Heart left ventricle (tissue), 16 donors: ENCODE measurements at regions not wholly inside any gene's neighbourhood (a gene's known extent, or its start where the extent isn't known, plus 50 kb on each side); places are given as distances from the start of the nearest gene placed in this dataset.

Experiments used
- ATAC-seq, 4 donors: fragments of 200-7000 bp; cut with Tn5 transposase; one replicate each; pipeline ENCODE4 v1.9.1; 2020 to 2022; ENCODE audit warnings: moderate library complexity in 4 of 4, mild to moderate bottlenecking in 3 of 4, moderate number of reproducible peaks in 1 of 4
- DNase-seq, 5 donors: peaks; one replicate each; pipeline ENCODE4 v3.0.0-alpha.2; 2020
- H3K27ac ChIP-seq, 12 donors: fragments of 200-600 bp; sonication (generic) in 4 of 12; one replicate each; pipeline versions ENCODE4 v1.5.0 to v1.8.0; 2016 to 2022; ENCODE audit warnings: mild to moderate bottlenecking in 2 of 12
- H3K27me3 ChIP-seq, 9 donors: fragments of 200-600 bp; sonication (generic) in 2 of 9; one replicate each; pipeline versions ENCODE4 v1.5.1 to v1.8.0; 2016 to 2022; ENCODE audit warnings: mild to moderate bottlenecking in 3 of 9
- H3K36me3 ChIP-seq, 9 donors: fragments of 200-600 bp; sonication (generic) in 2 of 9; one replicate each; pipeline versions ENCODE4 v1.5.0 to v1.8.0; 2018 to 2022; ENCODE audit warnings: mild to moderate bottlenecking in 2 of 9
- H3K4me1 ChIP-seq, 12 donors: fragments of 200-600 bp; sonication (generic) in 4 of 12; one replicate each; pipeline versions ENCODE4 v1.5.0 to v1.8.0; 2016 to 2022; ENCODE audit warnings: mild to moderate bottlenecking in 3 of 12
- H3K4me3 ChIP-seq, 12 donors: fragments of 200-600 bp; sonication (generic) in 4 of 12; one replicate each; pipeline versions ENCODE4 v1.5.0 to v1.8.0; 2017 to 2022; ENCODE audit warnings: mild to moderate bottlenecking in 9 of 12, moderate library complexity in 4 of 12
- H3K9me3 ChIP-seq, 12 donors: fragments of 200-600 bp; sonication (generic) in 4 of 12; one replicate each; pipeline versions ENCODE4 v1.5.0 to v1.8.0; 2016 to 2022; ENCODE audit warnings: mild to moderate bottlenecking in 1 of 12
- CTCF ChIP-seq, 12 donors: fragments of 200-600 bp; sonication (generic) in 4 of 12; IDR thresholded peaks; one replicate each; pipeline versions ENCODE4 v1.5.0 to v1.8.0; 2018 to 2022; ENCODE audit warnings: antibody characterized with exemption in 12 of 12, mild to moderate bottlenecking in 5 of 12
- POLR2A ChIP-seq, 2 donors: fragments of 450-650 bp; IDR thresholded peaks; one replicate each; pipeline ENCODE4 v1.6.1; 2017; ENCODE audit warnings: antibody characterized with exemption in 2 of 2, mild to moderate bottlenecking in 2 of 2, moderate library complexity in 2 of 2
- WGBS, 4 donors: extraction: QIAGEN DNeasy Blood & Tissue Kit in 2 of 4; methylation state at CpG; one replicate each; pipeline versions ENCODE4 v1.1.5 to v1.1.7; 2013 to 2018; 5-methylcytosine and 5-hydroxymethylcytosine counted together
- intact Hi-C, 10 donors: fragments of 100-400 bp; cut with DNase I; formaldehyde crosslinking; loops; one replicate each; pipeline versions ENCODE4 v1.11.1 to v1.14.2; 2022
- donor health status: ischemic (EF 13 %, LVEDD 7.1; RV severe dilation, severe dysfunction).
- donor health status: healthy with polysubstance abuse.
- donor health status: DM: no; HTN: yes; CAD: no.
- donor health status: DM: no; HTN: no; CAD: no.
- donor health status: ischemic (EF 25% LVEDD 6.9; RV normal size, moderate dysfunction).
- donor health status: ischemic (EF 25% LVEDD 5.7; RV mildly dilated, moderate dysfunction).
- donor health status: healthy.
- donor health status: DM: yes; HTN: yes; CAD: no.
- donor health status: ischemic (EF 35%, LVEDD 5.7; RV mildly dilated, moderate dysfunction).
- donor health status: nonischemic (EF 11% LVEDD 7.7; RV severe dilation, severe dysfunction).
- donor health status: DM: yes; HTN: yes; CAD: no.
- donor health status: PGD.
- donor health status: ischemic (EF 29% LVEDD 5.4; RV normal size, mild dysfunction).
- donor health status: nonischemic (EF 23%, LVEDD 6.1; RV moderate dilation, normal function).

GRCh38 chr9:107142896-107143603 lies 140.0 kb upstream of the RAD23B start:
- Histone ChIP-seq H3K4me3 (no peak overlapping the region), H3K36me3 (no peaks in the 10 kb centered on the region), H3K27ac (no peak overlapping the region), H3K9me3 (no peaks in the 10 kb centered on the region), H3K27me3 (peaks cover 0 to 6% (median 0%) of the 10 kb centered on the region in 9 donors), H3K4me1 (peaks cover 0 to 14% (median 8%) of the 10 kb centered on the region in 12 donors)
- 57 to 78% (median 63%) methylated on average over 5 of the region's 5 CpGs for WGBS, 4 donors
- TF ChIP-seq POLR2A (IDR thresholded peaks at IDR 0.05), result no peak
- no peak for TF ChIP-seq CTCF (IDR thresholded peaks at IDR 0.05)
- peak in 1 of 4 donors; percentile 35 for ATAC-seq
- intact Hi-C loops, result no loop called here
- no peak for DNase-seq

DNA sequence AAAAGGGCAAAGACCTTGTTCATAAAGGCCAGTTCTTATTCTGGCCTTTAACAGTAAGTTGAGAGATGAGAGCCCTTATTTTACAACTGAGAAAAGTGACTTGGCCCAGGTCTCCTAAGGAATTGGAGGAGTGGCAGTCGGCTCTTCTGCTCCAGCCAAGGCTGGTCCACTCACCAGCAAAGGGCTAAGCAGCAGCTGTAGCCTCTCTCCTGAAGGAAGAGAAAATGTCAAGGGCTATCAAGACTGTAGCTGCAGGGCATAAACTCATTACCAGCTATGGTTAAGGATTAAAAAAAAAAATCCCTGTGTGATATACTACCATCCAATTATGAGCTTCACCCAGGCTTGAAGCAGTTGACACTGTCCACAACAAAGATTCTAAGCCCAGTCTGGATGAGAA lies 138.6 kb upstream of the RAD23B start:
- no peak for DNase-seq
- WGBS, 4 donors, result 77 to 86% (median 80%) methylated on average over 1 of the region's 1 CpG
- Histone ChIP-seq H3K36me3 (no peaks in the 10 kb centered on the region), H3K4me3 (no peak overlapping the region), H3K27me3 (no peaks in the 10 kb centered on the region), H3K4me1 (peaks cover 0 to 14% (median 8%) of the 10 kb centered on the region in 12 donors), H3K27ac (no peak overlapping the region), H3K9me3 (no peaks in the 10 kb centered on the region)
- intact Hi-C loops, result no loop called here
- ATAC-seq, result no peak
- no peak for TF ChIP-seq CTCF (IDR thresholded peaks at IDR 0.05)
- no peak for TF ChIP-seq POLR2A (IDR thresholded peaks at IDR 0.05)

DNA sequence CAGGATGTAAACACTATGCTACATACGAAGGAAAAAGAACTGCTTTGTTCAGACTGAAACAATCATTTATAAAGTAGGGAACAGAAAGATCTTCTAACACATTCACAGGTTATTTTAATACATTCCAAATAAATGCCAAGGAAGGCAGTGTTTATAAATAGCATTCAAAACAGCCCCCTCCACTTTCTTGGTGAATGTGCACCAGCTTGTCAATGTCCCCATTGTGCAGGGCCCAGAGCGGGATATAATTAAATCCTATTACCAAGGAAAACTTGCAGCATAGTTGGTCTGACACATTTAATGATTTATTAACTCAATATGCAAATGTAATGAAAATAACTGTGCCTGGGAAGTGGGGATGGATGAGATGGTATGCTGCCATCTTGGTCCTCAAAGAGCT lies 135.9 kb upstream of the RAD23B start:
- DNase-seq (no peak), ATAC-seq (no peak)
- Histone ChIP-seq H3K27me3 (peaks cover 0 to 3% (median 0%) of the 10 kb centered on the region in 9 donors), H3K36me3 (no peaks in the 10 kb centered on the region), H3K4me1 (peaks cover 0 to 12% (median 8%) of the 10 kb centered on the region in 12 donors), H3K4me3 (no peak overlapping the region), H3K9me3 (peaks cover 0 to 11% (median 0%) of the 10 kb centered on the region in 12 donors), H3K27ac (no peak overlapping the region)
- intact Hi-C loops, result no loop called here
- WGBS, 4 donors, result 75 to 86% (median 79%) methylated on average over 2 of the region's 2 CpGs
- TF ChIP-seq POLR2A (IDR thresholded peaks at IDR 0.05) (no peak), CTCF (IDR thresholded peaks at IDR 0.05) (no peak)

GRCh38 chr9:107148216-107148615 lies 134.9 kb upstream of the RAD23B start:
- peaks cover 0 to 3% (median 0%) of the 10 kb centered on the region in 9 donors for H3K27me3 ChIP-seq
- peaks cover 0 to 1% (median 0%) of the 10 kb centered on the region in 12 donors for H3K4me1 ChIP-seq
- H3K4me3 ChIP-seq, result no peak overlapping the region
- no peak overlapping the region for H3K27ac ChIP-seq
- no peak for TF ChIP-seq CTCF (IDR thresholded peaks at IDR 0.05)
- TF ChIP-seq POLR2A (IDR thresholded peaks at IDR 0.05), result no peak
- ATAC-seq (no peak), DNase-seq (no peak)
- intact Hi-C loops, result no loop called here
- 83 to 93% (median 92%) methylated on average over 2 of the region's 2 CpGs for WGBS, 4 donors
- H3K36me3 ChIP-seq, result no peaks in the 10 kb centered on the region
- peaks cover 0 to 11% (median 0%) of the 10 kb centered on the region in 12 donors for H3K9me3 ChIP-seq
